ENCODE measurements at regions not wholly inside any gene's neighbourhood (a gene's known extent, or its start where the extent isn't known, plus 50 kb on each side); places are given as distances from the start of the nearest gene placed in this dataset.
"Not testable (repeated sequence)": the region's sequence is repeated elsewhere in the genome, so short reads cannot be mapped to it uniquely, and the experiment has no call there.

DNA sequence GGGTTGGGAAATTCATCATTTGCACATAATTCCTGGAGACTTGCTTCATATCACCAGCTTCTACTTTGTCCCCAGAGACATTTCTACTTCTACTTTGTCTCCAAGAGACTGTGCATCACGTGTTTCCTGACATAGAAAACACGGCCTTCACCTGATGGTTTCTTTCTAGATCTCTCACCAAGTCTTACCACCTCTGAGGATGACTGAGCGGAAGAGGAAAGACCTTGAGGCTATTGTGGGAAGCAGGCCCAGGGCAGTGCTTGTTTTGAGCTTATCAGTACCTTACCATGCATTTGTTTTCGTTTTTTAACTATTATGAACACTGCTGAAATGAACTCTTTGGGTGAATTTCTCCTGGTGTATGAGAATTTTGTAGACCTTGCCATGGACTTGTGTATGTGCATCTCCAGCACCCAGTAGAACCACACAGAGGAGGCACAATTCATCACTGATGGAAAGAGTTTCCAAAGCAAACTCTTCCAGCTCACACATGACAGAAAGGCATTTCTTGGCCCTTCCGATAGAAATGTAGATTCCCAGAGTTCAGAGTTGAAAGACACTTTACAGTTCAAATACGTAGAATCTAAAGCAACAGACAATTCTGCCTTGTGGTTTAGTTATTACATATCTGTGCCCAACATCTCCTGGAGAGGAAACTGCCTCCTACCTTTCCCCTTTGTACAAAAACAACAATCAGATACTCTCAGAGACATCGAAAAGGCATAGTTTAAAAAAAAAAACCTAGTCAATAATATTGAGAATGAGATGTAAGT is 434.7 kb downstream of the FUT8 start:
- H3K4ac ChIP-seq (ENCODE audit: low read depth, low read length) = no peak overlapping the region
- ATAC-seq (ENCODE audit: low read depth) = no peak
- H3K23ac ChIP-seq (ENCODE audit: low read depth, low read length) = no peak overlapping the region
- H2BK120ac ChIP-seq (ENCODE audit: low read depth, low read length) = no peak overlapping the region
- no peak overlapping the region for H4K5ac ChIP-seq (ENCODE audit: low read depth, low read length)
- H2BK5ac ChIP-seq (ENCODE audit: low read depth, low read length, poor library complexity, severe bottlenecking) = no peak overlapping the region
- no peak overlapping the region for H2AK9ac ChIP-seq (replicated peaks; ENCODE audit: low read depth, low read length, poor library complexity)
- no peaks in the 10 kb centered on the region for H3K79me1 ChIP-seq (ENCODE audit: low read depth in 1 of 2, low read length in 2 of 2)
- dilution Hi-C loops (cut with HindIII; ENCODE audit: low sequenced_read_pairs, unreplicated experiment) (no loop called here), in situ Hi-C loops (cut with MboI; ENCODE audit: low sequenced_read_pairs) (no loop called here), intact Hi-C loops (cut with micrococcal nuclease) (no loop called here)
- no peak overlapping the region for H3K4me3 ChIP-seq (ENCODE audit: insufficient read depth, low read depth, low read length)
- H2BK20ac ChIP-seq (ENCODE audit: low read depth, low read length) = no peak overlapping the region
- ChIA-PET POLR2A (ENCODE audit: unreplicated experiment) (no interaction called here), CTCF (no interaction called here)
- no peaks in the 10 kb centered on the region for H3K9me1 ChIP-seq (ENCODE audit: insufficient read depth, low read length)
- H2BK15ac ChIP-seq (ENCODE audit: low read depth, low read length) = no peak overlapping the region
- no CpG with 5 or more reads among the region's 7 CpGs for WGBS, 2 experiments (ENCODE audit: extremely low coverage in 2 of 2, insufficient read length in 1 of 2)
- no peak overlapping the region for H3K4me2 ChIP-seq (ENCODE audit: low read depth, low read length)
- no peaks in the 10 kb centered on the region for H4K20me1 ChIP-seq (ENCODE audit: insufficient read depth, low read length)
- H3K9ac ChIP-seq (ENCODE audit: low read depth, low read length) = no peak overlapping the region
- no peak overlapping the region for H3K27ac ChIP-seq (ENCODE audit: insufficient read depth, low read length)
- no peak overlapping the region for H2AK5ac ChIP-seq (ENCODE audit: low read depth, low read length)
- DNase-seq = no peak
- no TSS peak for BruUV-seq (replicated peaks)
- no peak overlapping the region for H4K91ac ChIP-seq (ENCODE audit: insufficient read depth, low read depth, low read length)
- TF ChIP-seq CEBPB (IDR thresholded peaks at IDR 0.05; ENCODE audit: low read depth, low read length) = no peak
- TF ChIP-seq NFE2L2 (IDR thresholded peaks at IDR 0.05; ENCODE audit: low read depth, low read length) = no peak
- no peak overlapping the region for H4K8ac ChIP-seq (ENCODE audit: low read depth in 2 of 2, low read length in 2 of 2)
- no peak overlapping the region for H3K14ac ChIP-seq (replicated peaks; ENCODE audit: low read depth, low read length)
- H3K9me3 ChIP-seq (ENCODE audit: control insufficient read depth, insufficient read depth, low read length) = no peaks in the 10 kb centered on the region
- H3K18ac ChIP-seq (ENCODE audit: low read depth, low read length) = no peak overlapping the region
- H3K36me3 ChIP-seq (ENCODE audit: control insufficient read depth, insufficient read depth, low read length) = no peaks in the 10 kb centered on the region
- H3K56ac ChIP-seq (ENCODE audit: extremely low read depth, insufficient read depth, low read length) = no peak overlapping the region
- no peaks in the 10 kb centered on the region for H3K27me3 ChIP-seq (ENCODE audit: control insufficient read depth, insufficient read depth, low read length)
- no peaks in the 10 kb centered on the region for H3K4me1 ChIP-seq (ENCODE audit: control insufficient read depth, insufficient read depth, low read length)
- no peak overlapping the region for H2AFZ ChIP-seq (replicated peaks; ENCODE audit: low read length, poor library complexity)

DNA sequence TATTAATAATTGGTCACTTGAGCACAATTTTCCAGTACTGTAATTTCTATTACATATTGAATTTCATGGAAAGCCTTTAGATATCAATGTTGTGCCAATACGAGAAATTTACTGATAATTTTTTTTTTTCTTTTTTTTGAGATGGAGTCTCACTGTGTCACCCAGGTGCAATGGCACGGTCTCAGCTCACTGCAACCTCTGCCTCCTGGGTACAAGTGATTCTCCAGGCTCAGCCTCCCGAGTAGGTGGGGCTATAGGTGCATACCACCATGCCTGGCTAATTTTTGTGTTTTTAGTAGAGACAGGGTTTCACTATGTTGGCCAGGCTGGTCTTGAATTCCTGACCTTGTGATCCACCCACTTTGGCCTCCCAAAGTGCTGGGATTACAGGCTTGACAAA is 435.4 kb downstream of the FUT8 start:
- H2AFZ ChIP-seq (replicated peaks; ENCODE audit: low read length, poor library complexity); H3K4me3 ChIP-seq (ENCODE audit: insufficient read depth, low read depth, low read length); H3K27ac ChIP-seq (ENCODE audit: insufficient read depth, low read length); H3K79me1 ChIP-seq (ENCODE audit: low read depth in 1 of 2, low read length in 2 of 2); H4K91ac ChIP-seq (ENCODE audit: insufficient read depth, low read depth, low read length); H3K23ac ChIP-seq (ENCODE audit: low read depth, low read length); H4K20me1 ChIP-seq (ENCODE audit: insufficient read depth, low read length); H3K4ac ChIP-seq (ENCODE audit: low read depth, low read length); H4K8ac ChIP-seq (ENCODE audit: low read depth in 2 of 2, low read length in 2 of 2); intact Hi-C loops (cut with micrococcal nuclease); H2AK9ac ChIP-seq (replicated peaks; ENCODE audit: low read depth, low read length, poor library complexity); BruUV-seq (replicated peaks); H3K14ac ChIP-seq (replicated peaks; ENCODE audit: low read depth, low read length); H3K9me1 ChIP-seq (ENCODE audit: insufficient read depth, low read length); H3K56ac ChIP-seq (ENCODE audit: extremely low read depth, insufficient read depth, low read length); H3K18ac ChIP-seq (ENCODE audit: low read depth, low read length); H3K4me1 ChIP-seq (ENCODE audit: control insufficient read depth, insufficient read depth, low read length); in situ Hi-C loops (cut with MboI; ENCODE audit: low sequenced_read_pairs); H3K9me3 ChIP-seq (ENCODE audit: control insufficient read depth, insufficient read depth, low read length); H3K9ac ChIP-seq (ENCODE audit: low read depth, low read length); CTCF ChIA-PET; H3K27me3 ChIP-seq (ENCODE audit: control insufficient read depth, insufficient read depth, low read length); H2BK20ac ChIP-seq (ENCODE audit: low read depth, low read length); H2BK5ac ChIP-seq (ENCODE audit: low read depth, low read length, poor library complexity, severe bottlenecking); POLR2A ChIA-PET (ENCODE audit: unreplicated experiment); H2BK120ac ChIP-seq (ENCODE audit: low read depth, low read length); DNase-seq; H4K5ac ChIP-seq (ENCODE audit: low read depth, low read length); H3K36me3 ChIP-seq (ENCODE audit: control insufficient read depth, insufficient read depth, low read length); H2AK5ac ChIP-seq (ENCODE audit: low read depth, low read length); H2BK15ac ChIP-seq (ENCODE audit: low read depth, low read length); H3K4me2 ChIP-seq (ENCODE audit: low read depth, low read length); dilution Hi-C loops (cut with HindIII; ENCODE audit: low sequenced_read_pairs, unreplicated experiment); ATAC-seq (ENCODE audit: low read depth): not testable (repeated sequence)
- 0% methylated on average over 1 of the region's 3 CpGs; no CpG with 5 or more reads in 1 of the 2 experiments for WGBS, 2 experiments (ENCODE audit: extremely low coverage in 2 of 2, insufficient read length in 1 of 2)
